Cardiac fibroblast (primary cell): ENCODE measurements at regions not wholly inside any gene's neighbourhood (a gene's known extent, or its start where the extent isn't known, plus 50 kb on each side); places are given as distances from the start of the nearest gene placed in this dataset.

Experiments
- DNase-seq, 2 donors: peaks; one replicate each; pipeline versions ENCODE4 v3.0.0 to v3.0.0-alpha.2; 2010; ENCODE audit warnings: low read depth in 2 of 2
- H3K4me3 ChIP-seq, 2 donors: replicated peaks in 1 of 2; 1 replicate in 1 of 2; 2 replicates in 1 of 2; pipeline ENCODE4 v1.5.1; 2011; ENCODE audit warnings: low read depth in 2 of 2, low read length in 2 of 2, mild to moderate bottlenecking in 2 of 2, moderate library complexity in 1 of 2
- TF ChIP-seq, protein P1 (sequence below): IDR thresholded peaks from one replicate; pipeline ENCODE4 v1.5.1; 2011; ENCODE audit warnings: low read depth, mild to moderate bottlenecking, low read length, inconsistent platforms

DNA sequence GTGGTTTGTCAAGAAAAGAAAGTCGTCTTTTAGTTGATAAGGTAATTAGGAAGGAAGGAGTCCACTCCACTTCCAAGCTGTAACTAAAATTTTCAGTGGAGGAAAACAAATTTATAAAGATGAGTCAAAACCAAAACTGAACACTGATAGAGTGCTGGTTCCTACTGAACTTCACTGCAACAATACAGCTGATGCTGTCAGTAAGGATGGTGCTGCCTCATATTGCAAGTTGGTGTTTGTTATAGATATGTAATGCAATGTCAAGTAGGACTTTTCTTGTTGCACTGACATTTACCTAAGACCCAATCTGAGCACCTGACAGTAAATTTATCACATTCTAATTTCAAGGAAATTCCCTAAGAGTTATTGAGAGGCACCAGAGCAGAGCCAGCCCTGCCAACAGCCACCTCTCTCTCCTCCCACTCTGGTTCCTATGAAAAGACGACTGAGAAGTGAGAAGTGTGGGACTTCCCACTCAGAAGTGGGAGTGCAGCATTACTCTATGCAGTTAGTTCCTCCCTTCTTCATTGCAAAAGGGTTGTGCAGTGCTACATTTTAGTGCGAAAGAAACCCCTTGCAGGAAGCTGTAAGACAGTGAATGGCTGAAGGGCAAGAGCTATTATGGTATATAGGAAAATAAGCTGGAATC lies 350.8 kb downstream of the NFIB start:
- DNase-seq, result no peak
- H3K4me3 ChIP-seq, result no peak overlapping the region
- TF ChIP-seq, protein P1, sequence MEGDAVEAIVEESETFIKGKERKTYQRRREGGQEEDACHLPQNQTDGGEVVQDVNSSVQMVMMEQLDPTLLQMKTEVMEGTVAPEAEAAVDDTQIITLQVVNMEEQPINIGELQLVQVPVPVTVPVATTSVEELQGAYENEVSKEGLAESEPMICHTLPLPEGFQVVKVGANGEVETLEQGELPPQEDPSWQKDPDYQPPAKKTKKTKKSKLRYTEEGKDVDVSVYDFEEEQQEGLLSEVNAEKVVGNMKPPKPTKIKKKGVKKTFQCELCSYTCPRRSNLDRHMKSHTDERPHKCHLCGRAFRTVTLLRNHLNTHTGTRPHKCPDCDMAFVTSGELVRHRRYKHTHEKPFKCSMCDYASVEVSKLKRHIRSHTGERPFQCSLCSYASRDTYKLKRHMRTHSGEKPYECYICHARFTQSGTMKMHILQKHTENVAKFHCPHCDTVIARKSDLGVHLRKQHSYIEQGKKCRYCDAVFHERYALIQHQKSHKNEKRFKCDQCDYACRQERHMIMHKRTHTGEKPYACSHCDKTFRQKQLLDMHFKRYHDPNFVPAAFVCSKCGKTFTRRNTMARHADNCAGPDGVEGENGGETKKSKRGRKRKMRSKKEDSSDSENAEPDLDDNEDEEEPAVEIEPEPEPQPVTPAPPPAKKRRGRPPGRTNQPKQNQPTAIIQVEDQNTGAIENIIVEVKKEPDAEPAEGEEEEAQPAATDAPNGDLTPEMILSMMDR, result no peak

DNA sequence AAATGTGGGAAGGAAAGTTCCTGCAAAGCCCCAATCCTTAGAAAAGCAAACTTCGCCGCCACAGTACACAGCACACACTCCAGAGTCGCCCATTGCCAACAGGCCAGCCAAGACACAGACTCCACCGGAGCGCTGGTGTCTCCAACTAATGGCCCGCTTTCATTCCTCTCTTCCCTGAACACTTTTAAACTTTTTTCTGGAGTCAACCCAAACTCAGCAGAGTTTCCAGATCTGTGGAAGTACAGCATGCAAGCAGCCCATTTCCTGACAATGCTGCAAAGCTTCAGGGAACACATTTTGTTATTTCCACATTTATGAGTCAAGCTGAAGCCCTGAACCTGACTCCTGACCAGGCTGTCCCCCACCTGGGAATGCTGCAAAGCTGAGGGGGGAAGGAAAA lies 351.9 kb downstream of the NFIB start:
- peak in 1 of 2 donors; percentile 65 for DNase-seq
- TF ChIP-seq, protein P1, result no peak

DNA sequence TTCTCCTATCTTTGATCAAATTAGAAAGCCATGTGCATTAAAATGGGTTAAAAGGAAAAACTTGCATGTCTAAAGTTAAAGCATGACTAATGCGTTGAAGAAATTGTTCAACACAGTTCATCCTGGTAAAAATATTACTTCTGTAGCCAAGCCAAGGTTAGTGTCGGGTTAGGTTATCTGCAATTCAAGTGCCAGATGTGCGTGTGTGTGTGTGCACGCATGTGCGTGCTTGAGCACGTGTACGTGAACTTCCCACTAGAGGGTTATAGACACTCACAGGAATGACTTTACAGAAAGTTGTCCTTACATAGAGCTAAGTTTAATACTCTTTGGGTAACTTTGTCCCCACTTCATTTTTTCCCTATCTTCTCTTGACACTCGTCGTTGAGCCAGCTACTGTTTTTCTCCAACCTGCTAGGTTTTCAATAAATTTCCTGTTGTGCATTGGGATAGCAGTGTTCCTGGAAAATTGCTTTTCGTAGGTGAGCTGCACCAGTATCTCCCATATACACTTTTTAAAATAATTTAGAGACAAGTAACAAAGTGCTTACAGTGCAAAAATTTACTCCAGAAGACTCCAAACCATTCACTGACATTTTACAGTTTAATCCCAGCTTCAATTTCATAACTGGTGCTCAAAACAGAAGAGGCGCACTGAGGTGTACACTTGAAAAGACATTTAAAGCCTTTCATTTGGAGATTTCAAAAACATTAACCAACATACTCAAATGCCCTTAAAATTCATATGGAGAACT lies 353.8 kb downstream of the NFIB start:
- DNase-seq, result peak in 1 of 2 donors; percentile 26
- TF ChIP-seq, protein P1, result no peak
- no peak overlapping the region for H3K4me3 ChIP-seq

More for the DNA sequence above, 351.9 kb downstream of the NFIB start:
- no peak overlapping the region for H3K4me3 ChIP-seq

DNA sequence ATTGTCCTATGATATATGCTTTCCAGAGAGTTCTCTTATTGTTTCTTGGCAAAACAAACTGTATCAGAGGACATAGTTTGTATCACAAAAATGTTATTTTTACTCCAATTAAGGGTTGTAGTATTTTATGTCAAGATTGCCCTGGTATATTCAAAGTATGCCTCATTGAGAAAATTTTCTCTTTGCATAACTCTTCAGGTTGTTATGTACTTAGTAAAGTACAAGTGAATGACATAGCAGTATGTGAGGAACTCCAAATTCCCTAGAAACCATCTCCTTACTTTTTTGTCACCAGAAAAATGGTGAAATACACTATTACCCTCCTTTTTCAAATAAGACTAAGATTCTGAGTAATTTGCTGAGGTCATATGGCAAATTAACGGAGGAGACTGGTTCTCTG lies 355.3 kb downstream of the NFIB start:
- TF ChIP-seq, protein P1, result no peak
- no peak for DNase-seq
- H3K4me3 ChIP-seq, result no peak overlapping the region

DNA sequence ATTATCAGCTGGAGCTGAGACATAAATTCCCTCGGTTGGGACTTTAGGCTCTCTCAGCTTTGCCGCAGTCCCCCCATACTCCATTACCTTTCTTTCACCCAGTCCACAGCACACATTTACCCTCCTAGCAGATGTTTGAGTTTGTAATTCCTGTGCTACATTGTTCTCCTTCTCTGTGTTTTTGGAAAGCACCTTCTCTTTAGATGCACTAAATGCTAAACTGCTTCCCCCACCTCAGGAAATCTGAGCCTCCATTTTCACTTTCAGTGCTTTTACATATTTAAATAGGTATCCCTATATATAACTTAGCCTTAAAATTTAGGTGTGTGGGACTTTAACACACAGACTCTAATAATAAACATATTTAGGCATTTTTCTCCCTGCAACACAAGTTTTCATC lies 356.9 kb downstream of the NFIB start:
- TF ChIP-seq, protein P1, result no peak
- no peak for DNase-seq
- H3K4me3 ChIP-seq, result no peak overlapping the region

DNA sequence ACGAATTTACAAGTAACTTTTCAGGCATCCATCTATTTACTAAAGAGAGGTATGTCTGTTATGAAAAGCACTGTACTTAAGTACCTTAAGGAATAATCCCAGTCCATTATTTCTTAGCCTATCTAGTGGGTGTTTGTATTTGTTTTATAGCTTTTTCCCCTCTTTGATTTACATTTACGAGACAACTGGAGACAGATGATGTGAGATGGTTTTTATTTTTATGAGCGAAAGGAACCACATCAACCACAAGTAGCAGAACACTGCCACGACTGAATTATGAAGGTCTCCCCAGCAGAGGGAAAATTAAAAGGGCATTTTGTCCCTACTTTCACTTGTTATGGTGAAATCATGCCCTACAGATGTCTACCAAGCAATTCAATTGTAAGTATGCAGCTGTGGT lies 357.8 kb downstream of the NFIB start:
- DNase-seq, result no peak
- TF ChIP-seq, protein P1, result no peak

More for the DNA sequence above, 357.8 kb downstream of the NFIB start:
- H3K4me3 ChIP-seq, result no peak overlapping the region
